ENCODE measurements at regions not wholly inside any gene's neighbourhood (a gene's known extent, or its start where the extent isn't known, plus 50 kb on each side); places are given as distances from the start of the nearest gene placed in this dataset.

DNA sequence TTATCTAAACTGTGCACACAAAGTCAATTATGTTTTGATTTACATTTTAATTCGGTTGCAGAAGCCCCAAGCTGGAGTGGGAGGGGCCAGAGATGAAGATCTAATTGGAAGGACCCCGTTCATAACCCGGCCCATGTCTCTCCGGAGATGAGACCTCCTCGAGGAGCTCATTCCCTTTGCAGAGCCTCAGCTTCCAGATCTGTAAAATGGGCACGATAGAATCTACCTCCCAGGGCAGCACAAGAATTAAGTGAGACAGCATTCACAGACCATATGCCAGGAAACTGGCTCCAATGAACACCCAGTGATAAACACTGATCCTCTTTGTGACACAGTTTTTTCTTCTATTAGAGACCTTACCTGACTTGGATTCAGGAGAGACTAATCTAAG, 446.5 kb upstream of the CDH5 start:
- no peak for DNase-seq (ENCODE audit: low read depth)
- no peak overlapping the region for H3K4me3 ChIP-seq (ENCODE audit: low read depth, low read length)
- TF ChIP-seq CTCF (IDR thresholded peaks at IDR 0.05; ENCODE audit: insufficient read depth, low read depth, low read length, missing control alignments), result no peak

GRCh38 chr16:65919145-65919985, 447.1 kb upstream of the CDH5 start:
- TF ChIP-seq CTCF (IDR thresholded peaks at IDR 0.05; ENCODE audit: insufficient read depth, low read depth, low read length, missing control alignments), result no peak
- H3K4me3 ChIP-seq (ENCODE audit: low read depth, low read length), result no peak overlapping the region
- DNase-seq (ENCODE audit: low read depth), result no peak

DNA sequence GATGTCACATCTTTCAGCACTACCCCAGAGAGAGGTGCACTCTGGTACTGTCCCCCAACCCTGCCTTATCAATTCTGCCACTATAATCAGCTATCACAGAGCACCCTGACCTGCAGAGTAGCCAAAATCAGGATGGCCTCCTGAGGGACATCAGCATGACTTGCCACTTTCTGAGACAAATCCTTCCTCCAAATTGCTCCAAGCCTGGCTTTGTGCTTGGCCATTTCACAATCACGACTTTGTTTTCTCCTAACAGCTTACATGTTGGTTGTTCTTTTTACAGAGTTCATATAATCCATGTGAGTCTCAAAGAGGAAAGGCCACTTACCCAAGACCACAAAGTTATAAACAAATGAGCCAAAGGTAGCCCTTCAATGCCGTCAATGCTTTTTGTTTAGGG, 449.0 kb upstream of the CDH5 start:
- H3K4me3 ChIP-seq (ENCODE audit: low read depth, low read length), result no peak overlapping the region
- no peak for DNase-seq (ENCODE audit: low read depth)
- no peak for TF ChIP-seq CTCF (IDR thresholded peaks at IDR 0.05; ENCODE audit: insufficient read depth, low read depth, low read length, missing control alignments)

DNA sequence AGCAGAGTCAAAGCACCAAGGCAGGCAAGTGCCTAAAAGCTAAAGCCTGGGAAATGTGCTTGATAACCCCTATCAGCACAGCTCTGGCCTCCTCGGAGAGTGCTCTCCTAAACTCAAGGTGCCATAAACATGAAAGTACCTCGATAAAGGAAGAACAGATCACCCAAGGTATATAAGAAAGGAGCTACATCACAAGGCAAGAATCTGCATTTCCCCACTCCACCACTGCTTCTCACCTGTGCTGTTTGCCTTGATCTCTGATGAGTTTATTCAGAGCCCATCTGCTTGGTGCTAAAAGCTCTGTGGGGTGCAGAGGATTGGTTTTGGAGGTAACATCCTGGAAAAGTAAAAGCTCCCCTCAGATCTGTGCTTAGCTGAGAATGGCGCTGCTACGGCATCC, 449.5 kb upstream of the CDH5 start:
- H3K4me3 ChIP-seq (ENCODE audit: low read depth, low read length), result no peak overlapping the region
- TF ChIP-seq CTCF (IDR thresholded peaks at IDR 0.05; ENCODE audit: insufficient read depth, low read depth, low read length, missing control alignments), result no peak
- no peak for DNase-seq (ENCODE audit: low read depth)

DNA sequence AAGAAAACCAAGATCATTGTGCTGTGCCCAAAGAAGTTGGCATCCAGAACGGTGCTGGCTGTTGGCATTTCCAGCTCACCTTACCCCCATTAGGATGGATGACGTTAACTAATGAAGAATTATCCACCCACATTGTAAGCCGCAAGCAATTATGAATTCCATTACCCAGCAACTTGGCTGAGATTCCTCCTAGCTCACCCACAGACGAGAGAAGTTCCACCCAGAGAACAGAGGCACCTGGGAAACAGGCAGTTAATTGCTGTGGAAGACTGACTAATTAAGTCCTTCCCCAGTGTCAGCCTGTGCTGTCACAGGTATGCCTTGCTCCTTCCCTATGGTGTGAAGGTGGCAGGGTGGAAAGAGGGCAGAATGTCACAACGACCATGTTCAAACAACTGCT, 456.2 kb upstream of the CDH5 start:
- no peak for DNase-seq (ENCODE audit: low read depth)
- no peak overlapping the region for H3K4me3 ChIP-seq (ENCODE audit: low read depth, low read length)
- no peak for TF ChIP-seq CTCF (IDR thresholded peaks at IDR 0.05; ENCODE audit: insufficient read depth, low read depth, low read length, missing control alignments)

DNA sequence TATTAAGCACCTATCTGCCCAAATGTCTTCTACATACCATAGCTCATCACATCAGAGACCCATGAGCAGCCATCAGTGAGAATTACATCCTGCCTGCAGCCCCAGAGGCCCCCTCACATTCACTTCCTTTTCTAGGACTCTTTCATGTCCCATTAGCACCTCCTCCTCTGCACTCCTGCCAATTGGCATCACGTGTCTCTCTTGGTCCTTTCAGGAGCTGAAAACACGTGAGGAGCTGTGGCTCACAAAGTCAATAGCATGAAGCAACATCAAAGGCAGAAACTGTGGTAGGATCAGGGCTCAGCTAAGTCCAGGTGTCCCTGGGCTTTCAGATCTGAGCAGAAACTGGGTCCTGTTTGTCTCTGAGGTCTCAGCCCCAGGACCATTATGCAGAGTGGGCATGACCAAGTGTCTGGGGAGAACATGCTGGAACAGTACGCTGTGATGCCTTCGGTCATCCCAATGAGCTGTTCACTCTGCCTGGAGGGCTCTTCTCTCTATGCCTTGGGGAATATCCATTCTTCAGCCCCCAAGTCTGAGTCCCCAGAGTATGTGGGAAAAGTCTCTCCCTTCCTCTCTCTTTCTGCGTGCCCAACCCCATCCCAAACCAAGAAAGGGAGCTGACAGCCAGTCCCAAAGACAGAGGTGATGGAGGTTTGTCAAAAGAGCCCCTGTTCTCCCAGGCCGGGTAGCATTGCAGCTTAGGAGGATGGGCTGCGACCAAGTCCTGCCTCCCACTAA, 457.0 kb upstream of the CDH5 start:
- no peak overlapping the region for H3K4me3 ChIP-seq (ENCODE audit: low read depth, low read length)
- peak; percentile 67 for DNase-seq (ENCODE audit: low read depth)
- no peak for TF ChIP-seq CTCF (IDR thresholded peaks at IDR 0.05; ENCODE audit: insufficient read depth, low read depth, low read length, missing control alignments)
